ENCODE measurements at regions not wholly inside any gene's neighbourhood (a gene's known extent, or its start where the extent isn't known, plus 50 kb on each side); places are given as distances from the start of the nearest gene placed in this dataset.

GRCh38 chr12:108394196-108394595 is 55.1 kb upstream of the CMKLR1 start:
- Histone ChIP-seq H4K91ac (ENCODE audit: low read depth, low read length, poor library complexity) (no peak overlapping the region), H2BK5ac (ENCODE audit: low read length) (no peak overlapping the region), H3K27ac (replicated peaks; ENCODE audit: low read length) (no peak overlapping the region), H3K14ac (ENCODE audit: low read length) (no peak overlapping the region), H3K79me1 (ENCODE audit: low read depth, low read length) (no peaks in the 10 kb centered on the region), H4K8ac (ENCODE audit: low read depth, low read length) (no peak overlapping the region), H3K4me1 (ENCODE audit: control insufficient read depth in 2 of 2, insufficient read depth in 1 of 2, low read depth in 1 of 2, low read length in 2 of 2) (peaks cover 2 to 4% of the 10 kb centered on the region in 2 donors), H3K9ac (ENCODE audit: low read depth, low read length, poor library complexity) (no peak overlapping the region), H3K23ac (ENCODE audit: low read depth, low read length, poor library complexity) (no peak overlapping the region), H3K9me3 (replicated peaks in 1 of 2; ENCODE audit: control insufficient read depth in 2 of 2, insufficient read depth in 1 of 2, low read depth in 1 of 2, low read length in 2 of 2) (no peaks in the 10 kb centered on the region), H3K4me2 (ENCODE audit: insufficient read depth, low read length, poor library complexity, severe bottlenecking) (no peak overlapping the region), H3K36me3 (replicated peaks in 1 of 2; ENCODE audit: control insufficient read depth in 2 of 2, insufficient read depth in 2 of 2, low read length in 2 of 2) (no peaks in the 10 kb centered on the region), H2AK5ac (ENCODE audit: low read depth, low read length) (no peak overlapping the region), H3K4me3 (ENCODE audit: low read length in 2 of 2) (no peak overlapping the region), H2BK12ac (ENCODE audit: low read length) (no peak overlapping the region), H2AFZ (ENCODE audit: low read length) (no peak overlapping the region), H3K27me3 (ENCODE audit: control insufficient read depth in 3 of 3, insufficient read depth in 3 of 3, low read depth in 1 of 3, low read length in 3 of 3) (peaks cover 0 to 2% (median 0%) of the 10 kb centered on the region in 3 experiments), H2BK120ac (ENCODE audit: low read depth, low read length) (no peak overlapping the region), H2BK15ac (ENCODE audit: low read length) (no peak overlapping the region), H3K4ac (ENCODE audit: low read length) (no peak overlapping the region), H3K18ac (ENCODE audit: low read length) (peak overlapping the region; percentile 80)
- no peak for DNase-seq (ENCODE audit: low spot score)
- WGBS, 2 donors (ENCODE audit: extremely low coverage in 2 of 2, insufficient read length in 2 of 2, insufficient replicate concordance in 1 of 2): no CpG with 5 or more reads among the region's 5 CpGs

- Histone ChIP-seq H3K9ac (ENCODE audit: low read depth, low read length, poor library complexity) (no peak overlapping the region), H2BK15ac (ENCODE audit: low read length) (no peak overlapping the region), H3K14ac (ENCODE audit: low read length) (no peak overlapping the region), H2BK5ac (ENCODE audit: low read length) (no peak overlapping the region), H3K27ac (replicated peaks; ENCODE audit: low read length) (no peak overlapping the region), H3K36me3 (replicated peaks in 1 of 2; ENCODE audit: control insufficient read depth in 2 of 2, insufficient read depth in 2 of 2, low read length in 2 of 2) (no peaks in the 10 kb centered on the region), H3K79me1 (ENCODE audit: low read depth, low read length) (no peaks in the 10 kb centered on the region), H4K91ac (ENCODE audit: low read depth, low read length, poor library complexity) (no peak overlapping the region), H3K4me2 (ENCODE audit: insufficient read depth, low read length, poor library complexity, severe bottlenecking) (no peak overlapping the region), H2AFZ (ENCODE audit: low read length) (no peak overlapping the region), H3K27me3 (ENCODE audit: control insufficient read depth in 3 of 3, insufficient read depth in 3 of 3, low read depth in 1 of 3, low read length in 3 of 3) (no peaks in the 10 kb centered on the region), H3K18ac (ENCODE audit: low read length) (no peak overlapping the region), H3K9me3 (replicated peaks in 1 of 2; ENCODE audit: control insufficient read depth in 2 of 2, insufficient read depth in 1 of 2, low read depth in 1 of 2, low read length in 2 of 2) (no peaks in the 10 kb centered on the region), H2BK12ac (ENCODE audit: low read length) (no peak overlapping the region), H2AK5ac (ENCODE audit: low read depth, low read length) (no peak overlapping the region), H4K8ac (ENCODE audit: low read depth, low read length) (no peak overlapping the region), H3K23ac (ENCODE audit: low read depth, low read length, poor library complexity) (no peak overlapping the region), H3K4ac (ENCODE audit: low read length) (no peak overlapping the region), H3K4me1 (ENCODE audit: control insufficient read depth in 2 of 2, insufficient read depth in 1 of 2, low read depth in 1 of 2, low read length in 2 of 2) (peaks cover 2 to 4% of the 10 kb centered on the region in 2 donors), H3K4me3 (ENCODE audit: low read length in 2 of 2) (no peak overlapping the region), H2BK120ac (ENCODE audit: low read depth, low read length) (no peak overlapping the region)
- DNase-seq (ENCODE audit: low spot score): no peak
- no CpG with 5 or more reads among the region's 5 CpGs for WGBS, 2 donors (ENCODE audit: extremely low coverage in 2 of 2, insufficient read length in 2 of 2, insufficient replicate concordance in 1 of 2)
Measured at GRCh38 chr12:108392284-108392683, 53.2 kb upstream of the CMKLR1 start.

GRCh38 chr12:108390495-108391203 is 51.5 kb upstream of the CMKLR1 start:
- no peak overlapping the region for H3K4me3 ChIP-seq (ENCODE audit: low read length in 2 of 2)
- H2AFZ ChIP-seq (ENCODE audit: low read length): no peak overlapping the region
- no peak overlapping the region for H3K9ac ChIP-seq (ENCODE audit: low read depth, low read length, poor library complexity)
- H3K4ac ChIP-seq (ENCODE audit: low read length): no peak overlapping the region
- DNase-seq (ENCODE audit: low spot score): peak; percentile 48
- H4K8ac ChIP-seq (ENCODE audit: low read depth, low read length): no peak overlapping the region
- H3K4me2 ChIP-seq (ENCODE audit: insufficient read depth, low read length, poor library complexity, severe bottlenecking): no peak overlapping the region
- no peak overlapping the region for H4K91ac ChIP-seq (ENCODE audit: low read depth, low read length, poor library complexity)
- no peaks in the 10 kb centered on the region for H3K27me3 ChIP-seq (ENCODE audit: control insufficient read depth in 3 of 3, insufficient read depth in 3 of 3, low read depth in 1 of 3, low read length in 3 of 3)
- H3K4me1 ChIP-seq (ENCODE audit: control insufficient read depth in 2 of 2, insufficient read depth in 1 of 2, low read depth in 1 of 2, low read length in 2 of 2): peaks cover 2 to 4% of the 10 kb centered on the region in 2 donors
- WGBS, 2 donors (ENCODE audit: extremely low coverage in 2 of 2, insufficient read length in 2 of 2, insufficient replicate concordance in 1 of 2): no CpG with 5 or more reads among the region's 7 CpGs
- H2BK12ac ChIP-seq (ENCODE audit: low read length): no peak overlapping the region
- peak overlapping the region; percentile 62 for H3K27ac ChIP-seq (replicated peaks; ENCODE audit: low read length)
- no peak overlapping the region for H2BK15ac ChIP-seq (ENCODE audit: low read length)
- no peaks in the 10 kb centered on the region for H3K36me3 ChIP-seq (replicated peaks in 1 of 2; ENCODE audit: control insufficient read depth in 2 of 2, insufficient read depth in 2 of 2, low read length in 2 of 2)
- no peak overlapping the region for H2BK120ac ChIP-seq (ENCODE audit: low read depth, low read length)
- no peaks in the 10 kb centered on the region for H3K79me1 ChIP-seq (ENCODE audit: low read depth, low read length)
- no peak overlapping the region for H2BK5ac ChIP-seq (ENCODE audit: low read length)
- H2AK5ac ChIP-seq (ENCODE audit: low read depth, low read length): no peak overlapping the region
- H3K18ac ChIP-seq (ENCODE audit: low read length): no peak overlapping the region
- H3K14ac ChIP-seq (ENCODE audit: low read length): no peak overlapping the region
- no peaks in the 10 kb centered on the region for H3K9me3 ChIP-seq (replicated peaks in 1 of 2; ENCODE audit: control insufficient read depth in 2 of 2, insufficient read depth in 1 of 2, low read depth in 1 of 2, low read length in 2 of 2)
- no peak overlapping the region for H3K23ac ChIP-seq (ENCODE audit: low read depth, low read length, poor library complexity)

GRCh38 chr12:108389544-108389943 is 50.4 kb upstream of the CMKLR1 start:
- no peaks in the 10 kb centered on the region for H3K36me3 ChIP-seq (replicated peaks in 1 of 2; ENCODE audit: control insufficient read depth in 2 of 2, insufficient read depth in 2 of 2, low read length in 2 of 2)
- WGBS, 2 donors (ENCODE audit: extremely low coverage in 2 of 2, insufficient read length in 2 of 2, insufficient replicate concordance in 1 of 2): 100% methylated on average over 1 of the region's 1 CpG
- no peak overlapping the region for H4K8ac ChIP-seq (ENCODE audit: low read depth, low read length)
- peaks cover 0 to 3% of the 10 kb centered on the region in 2 donors for H3K9me3 ChIP-seq (replicated peaks in 1 of 2; ENCODE audit: control insufficient read depth in 2 of 2, insufficient read depth in 1 of 2, low read depth in 1 of 2, low read length in 2 of 2)
- no peak overlapping the region for H2AFZ ChIP-seq (ENCODE audit: low read length)
- no peak overlapping the region for H3K14ac ChIP-seq (ENCODE audit: low read length)
- no peak overlapping the region for H3K18ac ChIP-seq (ENCODE audit: low read length)
- H3K9ac ChIP-seq (ENCODE audit: low read depth, low read length, poor library complexity): no peak overlapping the region
- no peak overlapping the region for H3K4ac ChIP-seq (ENCODE audit: low read length)
- no peaks in the 10 kb centered on the region for H3K79me1 ChIP-seq (ENCODE audit: low read depth, low read length)
- H3K4me1 ChIP-seq (ENCODE audit: control insufficient read depth in 2 of 2, insufficient read depth in 1 of 2, low read depth in 1 of 2, low read length in 2 of 2): peaks cover 2 to 4% of the 10 kb centered on the region in 2 donors
- H3K4me3 ChIP-seq (ENCODE audit: low read length in 2 of 2): no peak overlapping the region
- H3K27me3 ChIP-seq (ENCODE audit: control insufficient read depth in 3 of 3, insufficient read depth in 3 of 3, low read depth in 1 of 3, low read length in 3 of 3): no peaks in the 10 kb centered on the region
- H3K23ac ChIP-seq (ENCODE audit: low read depth, low read length, poor library complexity): no peak overlapping the region
- H4K91ac ChIP-seq (ENCODE audit: low read depth, low read length, poor library complexity): no peak overlapping the region
- no peak overlapping the region for H2BK15ac ChIP-seq (ENCODE audit: low read length)
- H2BK5ac ChIP-seq (ENCODE audit: low read length): no peak overlapping the region
- DNase-seq (ENCODE audit: low spot score): no peak
- H3K27ac ChIP-seq (replicated peaks; ENCODE audit: low read length): no peak overlapping the region
- no peak overlapping the region for H2AK5ac ChIP-seq (ENCODE audit: low read depth, low read length)
- H2BK120ac ChIP-seq (ENCODE audit: low read depth, low read length): no peak overlapping the region
- no peak overlapping the region for H2BK12ac ChIP-seq (ENCODE audit: low read length)
- H3K4me2 ChIP-seq (ENCODE audit: insufficient read depth, low read length, poor library complexity, severe bottlenecking): no peak overlapping the region

Data from neuronal stem cell (in vitro differentiated cells).